K562 (cell line): ENCODE measurements at regions not wholly inside any gene's neighbourhood (a gene's known extent, or its start where the extent isn't known, plus 50 kb on each side); places are given as distances from the start of the nearest gene placed in this dataset.

ENCODE experiments used
- ATAC-seq: fragments of 200-7000 bp; cut with Tn5 transposase; 3 replicates; pipeline ENCODE4 v1.9.1; 2020; ENCODE audit warnings: moderate library complexity
- BruUV-seq: library from RNA; stranded (reverse); fragments of 400-500 nt; replicated peaks from 2 replicates; lab custom pipeline; 2021; lab: Mats Ljungman, UMichigan
- CTCF ChIA-PET: fragments of 300-600 bp; formaldehyde crosslinking; extraction: SDS; loops from one replicate; lab custom pipeline; 2021; ENCODE audit warnings: low intra/inter-chr PET ratio; lab: Yijun Ruan, JAX
- POLR2A ChIA-PET: fragments of 300-600, 350-650 bp; sonication (Branson Sonifier 250); formaldehyde crosslinking; extraction: SDS; loops from one replicate; lab custom pipeline; 2021; ENCODE audit warnings: antibody characterized with exemption, inconsistent platforms; lab: Yijun Ruan, JAX
- DNase-seq, 4 experiments: peaks; one replicate each; pipeline versions ENCODE4 v3.0.0 to v3.0.0-alpha.2; 2011 to 2018; ENCODE audit warnings: low spot score in 3 of 4, mixed read lengths in 3 of 4; ENCODE audit errors: extremely low read depth in 1 of 4
- FAIRE-seq: peaks from 2 replicates; lab custom pipeline; 2011; peaks lifted over from hg19 to GRCh38; lab: Jason Lieb, UNC
- H2AFZ ChIP-seq: 2 replicates; pipeline ENCODE4 v1.6.0; 2011; ENCODE audit warnings: low read depth, low read length, control low read depth, inconsistent platforms
- H3K27ac ChIP-seq: fragments of 200-600 bp; 3 replicates; pipeline ENCODE4 v1.8.0; 2011; ENCODE audit warnings: low read depth, mild to moderate bottlenecking, control low read depth, inconsistent platforms, low read length, moderate library complexity, mixed read lengths; ENCODE audit errors: extremely low read depth
- H3K27me3 ChIP-seq, 2 experiments: fragments of 300-600 bp in 1 of 2; 2 replicates in 1 of 2; 3 replicates in 1 of 2; pipeline versions ENCODE4 v1.6.0 to v1.8.0; 2011; ENCODE audit warnings: inconsistent platforms in 2 of 2, low read length in 2 of 2, mild to moderate bottlenecking in 1 of 2, mixed read lengths in 1 of 2, moderate library complexity in 1 of 2; ENCODE audit not compliant: control insufficient read depth in 2 of 2, insufficient read depth in 2 of 2
- H3K36me3 ChIP-seq: fragments of 300-600 bp; 3 replicates; pipeline ENCODE4 v1.8.0; 2011; ENCODE audit warnings: mild to moderate bottlenecking, low read length, inconsistent platforms; ENCODE audit not compliant: control insufficient read depth, insufficient read depth
- H3K4me1 ChIP-seq, 2 experiments: fragments of 200-600 bp in 1 of 2; replicated peaks in 1 of 2; 2 replicates in 1 of 2; 3 replicates in 1 of 2; pipeline versions ENCODE4 v1.5.1 to v1.8.0; 2011; ENCODE audit warnings: inconsistent platforms in 2 of 2, low read length in 2 of 2, mild to moderate bottlenecking in 1 of 2, mixed read lengths in 1 of 2, moderate library complexity in 1 of 2; ENCODE audit not compliant: control insufficient read depth in 2 of 2, insufficient read depth in 2 of 2
- H3K4me2 ChIP-seq: 2 replicates; pipeline ENCODE4 v1.6.1; 2011; ENCODE audit warnings: low read length, control low read depth, inconsistent platforms, mixed read lengths; ENCODE audit not compliant: insufficient read depth
- H3K4me3 ChIP-seq: fragments of 200-600 bp; sonication (generic), shearing (Covaris generic); 2 replicates; pipeline ENCODE4 v1.5.1; 2016; ENCODE audit warnings: control low read depth, inconsistent platforms
- H3K79me2 ChIP-seq: fragments of 200-600 bp; 3 replicates; pipeline ENCODE4 v1.8.0; 2011; ENCODE audit warnings: low read length, inconsistent platforms; ENCODE audit not compliant: control insufficient read depth, insufficient read depth
- H3K9ac ChIP-seq, 2 experiments: 2 replicates each; pipeline versions ENCODE4 v1.6.0 to v1.6.1; 2011; ENCODE audit warnings: low read depth in 2 of 2, low read length in 2 of 2, control low read depth in 1 of 2, inconsistent platforms in 1 of 2, mild to moderate bottlenecking in 1 of 2, mixed read lengths in 1 of 2; ENCODE audit not compliant: insufficient read depth in 1 of 2
- H3K9me1 ChIP-seq: one replicate; pipeline ENCODE4 v1.6.0; 2011; ENCODE audit warnings: inconsistent platforms, mild to moderate bottlenecking, low read length, moderate library complexity; ENCODE audit not compliant: control insufficient read depth, insufficient read depth
- H3K9me3 ChIP-seq: replicated peaks from 2 replicates; pipeline ENCODE4 v1.5.1; 2011; ENCODE audit warnings: low read depth, low read length, inconsistent platforms; ENCODE audit not compliant: control insufficient read depth, insufficient read depth
- H4K20me1 ChIP-seq: replicated peaks from 2 replicates; pipeline ENCODE4 v1.6.1; 2011; ENCODE audit warnings: low read length, inconsistent platforms, mixed read lengths; ENCODE audit not compliant: control insufficient read depth, insufficient read depth
- ATF3 ChIP-seq, 2 experiments: fragments of 450-650 bp in 1 of 2; sonication (generic) in 1 of 2; formaldehyde crosslinking in 1 of 2; IDR thresholded peaks in 1 of 2; conservative IDR thresholded peaks in 1 of 2; 2 replicates each; pipeline versions ENCODE4 v1.6.1 to v1.8.1; 2016 to 2023; ENCODE audit warnings: mild to moderate bottlenecking in 2 of 2, moderate library complexity in 2 of 2, inconsistent platforms in 1 of 2, missing genetic modification reagents in 1 of 2
- CEBPG ChIP-seq, 3 experiments: fragments of 200-800 bp in 1 of 3; sonication (Bioruptor generic) in 1 of 3; sonication (generic) in 1 of 3; formaldehyde crosslinking in 1 of 3; IDR thresholded peaks in 2 of 3; conservative IDR thresholded peaks in 1 of 3; 2 replicates each; pipeline versions ENCODE4 v1.6.1 to v1.8.0; 2016 to 2022; ENCODE audit warnings: missing compliant biosample characterization in 2 of 3, missing genetic modification characterization in 2 of 3, mild to moderate bottlenecking in 1 of 3, missing genetic modification reagents in 1 of 3
- HNRNPL ChIP-seq: fragments of 200-400 bp; formaldehyde crosslinking; IDR thresholded peaks from 2 replicates; pipeline ENCODE4 v1.6.1; 2017; ENCODE audit warnings: low read depth, mild to moderate bottlenecking, low read length
- MLLT1 ChIP-seq, 2 experiments: fragments of 450-650 bp; IDR thresholded peaks; 2 replicates each; pipeline ENCODE4 v1.6.1; 2016
- NFE2L1 ChIP-seq: fragments of 450-650 bp; IDR thresholded peaks from 2 replicates; pipeline ENCODE4 v1.6.1; 2016; ENCODE audit warnings: missing genetic modification characterization, low read depth, mild to moderate bottlenecking, missing compliant biosample characterization, moderate library complexity, borderline replicate concordance
- SOX6 ChIP-seq: fragments of 450-650 bp; IDR thresholded peaks from 2 replicates; pipeline ENCODE4 v1.6.1; 2014; ENCODE audit warnings: mild to moderate bottlenecking
- SREBF1 ChIP-seq: fragments of 150-350 bp; IDR thresholded peaks from 2 replicates; pipeline ENCODE4 v1.6.1; 2014; ENCODE audit warnings: antibody characterized with exemption, low read depth, low read length, borderline replicate concordance
- TEAD4 ChIP-seq, 2 experiments: sonication (generic) in 1 of 2; formaldehyde crosslinking in 1 of 2; IDR thresholded peaks; 2 replicates each; pipeline versions ENCODE4 v1.6.1 to v1.8.0; 2012 to 2022; ENCODE audit warnings: borderline replicate concordance in 1 of 2, inconsistent platforms in 1 of 2, low read length in 1 of 2, mild to moderate bottlenecking in 1 of 2, missing genetic modification reagents in 1 of 2
- XRCC5 ChIP-seq: fragments of 200-400 bp; formaldehyde crosslinking; IDR thresholded peaks from 2 replicates; pipeline ENCODE4 v1.6.1; 2017; ENCODE audit warnings: low read depth, mild to moderate bottlenecking, low read length
- ZBTB49 ChIP-seq: sonication (generic); formaldehyde crosslinking; IDR thresholded peaks from 2 replicates; pipeline ENCODE4 v1.8.0; 2022; ENCODE audit warnings: missing genetic modification reagents, mild to moderate bottlenecking, borderline replicate concordance
- WGBS: fragments of 100-300 bp; shearing (Covaris generic); methylation state at CpG from one replicate; pipeline ENCODE4 v1.1.6; 2016; ENCODE audit warnings: low coverage, mixed read lengths; ENCODE audit not compliant: insufficient coverage; ENCODE audit errors: missing lambda C conversion rate; 5-methylcytosine and 5-hydroxymethylcytosine counted together
- in situ Hi-C: fragments of 300-500 bp; cut with MboI; formaldehyde crosslinking; loops from 4 replicates; pipeline ENCODE4 v1.15.0; 2018; ENCODE audit warnings: inconsistent platforms, mixed read lengths
- intact Hi-C: fragments of 100-400 bp; cut with micrococcal nuclease; formaldehyde crosslinking; loops from 2 replicates; pipeline ENCODE4 v1.14.2; 2022
- TF ChIP-seq, protein P1 (sequence below), 2 experiments: fragments of 450-650 bp in 1 of 2; IDR thresholded peaks; 2 replicates each; pipeline ENCODE4 v1.6.1; 2011 to 2017; ENCODE audit warnings: low read depth in 2 of 2, antibody characterized with exemption in 1 of 2, borderline replicate concordance in 1 of 2, low read length in 1 of 2, mild to moderate bottlenecking in 1 of 2, mixed read lengths in 1 of 2; ENCODE audit not compliant: control insufficient read depth in 1 of 2

GRCh38 chr2:58974881-58975280 lies 733.8 kb upstream of the FANCL start (continued):
- TF ChIP-seq MLLT1 (IDR thresholded peaks at IDR 0.05), result no peak
- TF ChIP-seq SREBF1, result no peak
- no peak for TF ChIP-seq TEAD4 (IDR thresholded peaks at IDR 0.05; ENCODE audit: low read length)
- no peak for TF ChIP-seq TEAD4 (CRISPR knock-in tag; IDR thresholded peaks at IDR 0.05; ENCODE audit: borderline replicate concordance)
- TF ChIP-seq NFE2L1 (tag), result no peak
- no peak for TF ChIP-seq ZBTB49

- Histone ChIP-seq H3K9me1 (no peaks in the 10 kb centered on the region), H2AFZ (no peak overlapping the region), H3K9ac (no peak overlapping the region), H3K36me3 (no peaks in the 10 kb centered on the region), H4K20me1 (no peaks in the 10 kb centered on the region), H3K27me3 (no peaks in the 10 kb centered on the region), H3K4me1 (no peaks in the 10 kb centered on the region), H3K4me3 (no peak overlapping the region), H3K27ac (no peak overlapping the region), H3K4me2 (no peak overlapping the region), H3K9me3 (no peaks in the 10 kb centered on the region), H3K79me2 (no peaks in the 10 kb centered on the region)
- WGBS, result 11% methylated on average over 2 of the region's 2 CpGs
- no TSS peak for BruUV-seq
- POLR2A ChIA-PET, result interaction anchor here (1.5 kb wide), 1 partner anchor 9 kb away, joined by 5 read pairs; no protein-coding TSS in a partner anchor
- CTCF ChIA-PET, result no interaction called here
- intact Hi-C loops, result loop anchor here (10.0 kb wide), 1 partner anchor 210 kb away; no protein-coding TSS in a partner anchor
- ATAC-seq (no peak), DNase-seq (no peak), FAIRE-seq (no peak)
- in situ Hi-C loops, result no loop called here
- TF ChIP-seq, protein P1, sequence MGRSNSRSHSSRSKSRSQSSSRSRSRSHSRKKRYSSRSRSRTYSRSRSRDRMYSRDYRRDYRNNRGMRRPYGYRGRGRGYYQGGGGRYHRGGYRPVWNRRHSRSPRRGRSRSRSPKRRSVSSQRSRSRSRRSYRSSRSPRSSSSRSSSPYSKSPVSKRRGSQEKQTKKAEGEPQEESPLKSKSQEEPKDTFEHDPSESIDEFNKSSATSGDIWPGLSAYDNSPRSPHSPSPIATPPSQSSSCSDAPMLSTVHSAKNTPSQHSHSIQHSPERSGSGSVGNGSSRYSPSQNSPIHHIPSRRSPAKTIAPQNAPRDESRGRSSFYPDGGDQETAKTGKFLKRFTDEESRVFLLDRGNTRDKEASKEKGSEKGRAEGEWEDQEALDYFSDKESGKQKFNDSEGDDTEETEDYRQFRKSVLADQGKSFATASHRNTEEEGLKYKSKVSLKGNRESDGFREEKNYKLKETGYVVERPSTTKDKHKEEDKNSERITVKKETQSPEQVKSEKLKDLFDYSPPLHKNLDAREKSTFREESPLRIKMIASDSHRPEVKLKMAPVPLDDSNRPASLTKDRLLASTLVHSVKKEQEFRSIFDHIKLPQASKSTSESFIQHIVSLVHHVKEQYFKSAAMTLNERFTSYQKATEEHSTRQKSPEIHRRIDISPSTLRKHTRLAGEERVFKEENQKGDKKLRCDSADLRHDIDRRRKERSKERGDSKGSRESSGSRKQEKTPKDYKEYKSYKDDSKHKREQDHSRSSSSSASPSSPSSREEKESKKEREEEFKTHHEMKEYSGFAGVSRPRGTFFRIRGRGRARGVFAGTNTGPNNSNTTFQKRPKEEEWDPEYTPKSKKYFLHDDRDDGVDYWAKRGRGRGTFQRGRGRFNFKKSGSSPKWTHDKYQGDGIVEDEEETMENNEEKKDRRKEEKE (IDR thresholded peaks at IDR 0.05; ENCODE audit: borderline replicate concordance in 1 of 2, control insufficient read depth in 1 of 2, low read depth in 2 of 2, low read length in 1 of 2), result no peak
- TF ChIP-seq ATF3 (IDR thresholded peaks at IDR 0.05), result peak; percentile 68
- no peak for TF ChIP-seq ATF3 (CRISPR knock-in tag; conservative IDR thresholded peaks at IDR 0.05)
- no peak for TF ChIP-seq SOX6
- TF ChIP-seq CEBPG (CRISPR knock-in tag; IDR thresholded peaks at IDR 0.05), result no peak
- TF ChIP-seq CEBPG (tag; conservative IDR thresholded peaks at IDR 0.05 in 1 of 2, IDR thresholded peaks at IDR 0.05 in 1 of 2), result peak in 1 of 2 experiments; percentile 73; a peak in 3 of 4 replicates
- no peak for TF ChIP-seq HNRNPL
- TF ChIP-seq XRCC5, result no peak
- TF ChIP-seq, all 486 proteins: peak for 2
Observed at GRCh38 chr2:58974426-58974825, 733.3 kb upstream of the FANCL start.
